ENCODE measurements at regions not wholly inside any gene's neighbourhood (a gene's known extent, or its start where the extent isn't known, plus 50 kb on each side); places are given as distances from the start of the nearest gene placed in this dataset.

- Histone ChIP-seq H3K27ac (ENCODE audit: low read length) (no peak overlapping the region), H3K4me3 (ENCODE audit: low read length) (no peak overlapping the region), H3K36me3 (ENCODE audit: control insufficient read depth, insufficient read depth, low read length) (no peaks in the 10 kb centered on the region), H3K4me1 (ENCODE audit: control insufficient read depth, insufficient read depth, low read length) (no peaks in the 10 kb centered on the region), H3K27me3 (ENCODE audit: control insufficient read depth, insufficient read depth, low read length) (no peaks in the 10 kb centered on the region), H3K9me3 (replicated peaks; ENCODE audit: control insufficient read depth, low read depth, low read length) (no peaks in the 10 kb centered on the region)
- DNase-seq = no peak
- WGBS (ENCODE audit: insufficient coverage) = no CpG with 5 or more reads among the region's 3 CpGs
These were observed 838.6 kb downstream of the GATA3 start for GRCh38 chr10:8893102-8893501.

- Histone ChIP-seq H3K4me3 (ENCODE audit: low read length) (no peak overlapping the region), H3K4me1 (ENCODE audit: control insufficient read depth, insufficient read depth, low read length) (no peaks in the 10 kb centered on the region), H3K27me3 (ENCODE audit: control insufficient read depth, insufficient read depth, low read length) (no peaks in the 10 kb centered on the region), H3K36me3 (ENCODE audit: control insufficient read depth, insufficient read depth, low read length) (no peaks in the 10 kb centered on the region), H3K27ac (ENCODE audit: low read length) (no peak overlapping the region), H3K9me3 (replicated peaks; ENCODE audit: control insufficient read depth, low read depth, low read length) (no peaks in the 10 kb centered on the region)
- no peak for DNase-seq
- WGBS (ENCODE audit: insufficient coverage) = no CpG with 5 or more reads among the region's 4 CpGs
These were observed 839.7 kb downstream of the GATA3 start for GRCh38 chr10:8894148-8894547.

- Histone ChIP-seq H3K4me1 (ENCODE audit: control insufficient read depth, insufficient read depth, low read length) (no peaks in the 10 kb centered on the region), H3K9me3 (replicated peaks; ENCODE audit: control insufficient read depth, low read depth, low read length) (no peaks in the 10 kb centered on the region), H3K36me3 (ENCODE audit: control insufficient read depth, insufficient read depth, low read length) (no peaks in the 10 kb centered on the region), H3K27ac (ENCODE audit: low read length) (no peak overlapping the region), H3K27me3 (ENCODE audit: control insufficient read depth, insufficient read depth, low read length) (no peaks in the 10 kb centered on the region), H3K4me3 (ENCODE audit: low read length) (no peak overlapping the region)
- DNase-seq = no peak
- 87% methylated on average over 3 of the region's 5 CpGs for WGBS (ENCODE audit: insufficient coverage)
These were observed 843.3 kb downstream of the GATA3 start for GRCh38 chr10:8897769-8898168.

GRCh38 chr10:8898745-8899330 is 844.4 kb downstream of the GATA3 start:
- no CpG with 5 or more reads among the region's 2 CpGs for WGBS (ENCODE audit: insufficient coverage)
- H3K27ac ChIP-seq (ENCODE audit: low read length) = no peak overlapping the region

GRCh38 chr10:8902926-8903325 is 848.4 kb downstream of the GATA3 start:
- Histone ChIP-seq H3K4me3 (ENCODE audit: low read length) (no peak overlapping the region), H3K4me1 (ENCODE audit: control insufficient read depth, insufficient read depth, low read length) (no peaks in the 10 kb centered on the region), H3K9me3 (replicated peaks; ENCODE audit: control insufficient read depth, low read depth, low read length) (no peaks in the 10 kb centered on the region), H3K27ac (ENCODE audit: low read length) (no peak overlapping the region), H3K27me3 (ENCODE audit: control insufficient read depth, insufficient read depth, low read length) (no peaks in the 10 kb centered on the region), H3K36me3 (ENCODE audit: control insufficient read depth, insufficient read depth, low read length) (no peaks in the 10 kb centered on the region)
- DNase-seq = no peak
- 67% methylated on average over 2 of the region's 2 CpGs for WGBS (ENCODE audit: insufficient coverage)

More at GRCh38 chr10:8898745-8899330, 844.4 kb downstream of the GATA3 start:
- no peaks in the 10 kb centered on the region for H3K9me3 ChIP-seq (replicated peaks; ENCODE audit: control insufficient read depth, low read depth, low read length)
- no peaks in the 10 kb centered on the region for H3K4me1 ChIP-seq (ENCODE audit: control insufficient read depth, insufficient read depth, low read length)
- no peak for DNase-seq
- no peaks in the 10 kb centered on the region for H3K36me3 ChIP-seq (ENCODE audit: control insufficient read depth, insufficient read depth, low read length)
- no peak overlapping the region for H3K4me3 ChIP-seq (ENCODE audit: low read length)
- no peaks in the 10 kb centered on the region for H3K27me3 ChIP-seq (ENCODE audit: control insufficient read depth, insufficient read depth, low read length)

GRCh38 chr10:8908013-8908412 is 853.5 kb downstream of the GATA3 start:
- Histone ChIP-seq H3K4me1 (ENCODE audit: control insufficient read depth, insufficient read depth, low read length) (no peaks in the 10 kb centered on the region), H3K36me3 (ENCODE audit: control insufficient read depth, insufficient read depth, low read length) (no peaks in the 10 kb centered on the region), H3K27ac (ENCODE audit: low read length) (no peak overlapping the region), H3K27me3 (ENCODE audit: control insufficient read depth, insufficient read depth, low read length) (no peaks in the 10 kb centered on the region), H3K4me3 (ENCODE audit: low read length) (no peak overlapping the region), H3K9me3 (replicated peaks; ENCODE audit: control insufficient read depth, low read depth, low read length) (no peaks in the 10 kb centered on the region)
- no peak for DNase-seq
- WGBS (ENCODE audit: insufficient coverage) = 63% methylated on average over 2 of the region's 4 CpGs

GRCh38 chr10:8910314-8910713 is 855.8 kb downstream of the GATA3 start:
- no peaks in the 10 kb centered on the region for H3K4me1 ChIP-seq (ENCODE audit: control insufficient read depth, insufficient read depth, low read length)
- H3K27me3 ChIP-seq (ENCODE audit: control insufficient read depth, insufficient read depth, low read length) = no peaks in the 10 kb centered on the region
- no peak overlapping the region for H3K27ac ChIP-seq (ENCODE audit: low read length)
- no peaks in the 10 kb centered on the region for H3K36me3 ChIP-seq (ENCODE audit: control insufficient read depth, insufficient read depth, low read length)
- 76% methylated on average over 2 of the region's 3 CpGs for WGBS (ENCODE audit: insufficient coverage)
- DNase-seq = no peak
- no peak overlapping the region for H3K4me3 ChIP-seq (ENCODE audit: low read length)
- H3K9me3 ChIP-seq (replicated peaks; ENCODE audit: control insufficient read depth, low read depth, low read length) = no peaks in the 10 kb centered on the region

GRCh38 chr10:8911032-8911431 is 856.5 kb downstream of the GATA3 start:
- Histone ChIP-seq H3K36me3 (ENCODE audit: control insufficient read depth, insufficient read depth, low read length) (no peaks in the 10 kb centered on the region), H3K27ac (ENCODE audit: low read length) (no peak overlapping the region), H3K4me3 (ENCODE audit: low read length) (no peak overlapping the region), H3K4me1 (ENCODE audit: control insufficient read depth, insufficient read depth, low read length) (no peaks in the 10 kb centered on the region), H3K9me3 (replicated peaks; ENCODE audit: control insufficient read depth, low read depth, low read length) (no peaks in the 10 kb centered on the region), H3K27me3 (ENCODE audit: control insufficient read depth, insufficient read depth, low read length) (no peaks in the 10 kb centered on the region)
- no peak for DNase-seq
- no CpG with 5 or more reads among the region's 1 CpG for WGBS (ENCODE audit: insufficient coverage)

GRCh38 chr10:8912108-8912507 is 857.6 kb downstream of the GATA3 start:
- Histone ChIP-seq H3K4me3 (ENCODE audit: low read length) (no peak overlapping the region), H3K27ac (ENCODE audit: low read length) (no peak overlapping the region), H3K27me3 (ENCODE audit: control insufficient read depth, insufficient read depth, low read length) (no peaks in the 10 kb centered on the region), H3K4me1 (ENCODE audit: control insufficient read depth, insufficient read depth, low read length) (no peaks in the 10 kb centered on the region), H3K9me3 (replicated peaks; ENCODE audit: control insufficient read depth, low read depth, low read length) (no peaks in the 10 kb centered on the region), H3K36me3 (ENCODE audit: control insufficient read depth, insufficient read depth, low read length) (no peaks in the 10 kb centered on the region)
- WGBS (ENCODE audit: insufficient coverage) = 63% methylated on average over 4 of the region's 4 CpGs
- DNase-seq = no peak

- Histone ChIP-seq H3K27ac (ENCODE audit: low read length) (no peak overlapping the region), H3K9me3 (replicated peaks; ENCODE audit: control insufficient read depth, low read depth, low read length) (no peaks in the 10 kb centered on the region), H3K36me3 (ENCODE audit: control insufficient read depth, insufficient read depth, low read length) (no peaks in the 10 kb centered on the region), H3K27me3 (ENCODE audit: control insufficient read depth, insufficient read depth, low read length) (no peaks in the 10 kb centered on the region), H3K4me1 (ENCODE audit: control insufficient read depth, insufficient read depth, low read length) (no peaks in the 10 kb centered on the region), H3K4me3 (ENCODE audit: low read length) (no peak overlapping the region)
- 60% methylated on average over 1 of the region's 4 CpGs for WGBS (ENCODE audit: insufficient coverage)
- DNase-seq = no peak
These were observed 859.2 kb downstream of the GATA3 start for GRCh38 chr10:8913720-8914119.

- H3K9me3 ChIP-seq (replicated peaks; ENCODE audit: control insufficient read depth, low read depth, low read length) = no peaks in the 10 kb centered on the region
- DNase-seq = no peak
- no peak overlapping the region for H3K27ac ChIP-seq (ENCODE audit: low read length)
- H3K4me1 ChIP-seq (ENCODE audit: control insufficient read depth, insufficient read depth, low read length) = no peaks in the 10 kb centered on the region
- H3K4me3 ChIP-seq (ENCODE audit: low read length) = no peak overlapping the region
- H3K27me3 ChIP-seq (ENCODE audit: control insufficient read depth, insufficient read depth, low read length) = no peaks in the 10 kb centered on the region
- no peaks in the 10 kb centered on the region for H3K36me3 ChIP-seq (ENCODE audit: control insufficient read depth, insufficient read depth, low read length)
- no CpG with 5 or more reads among the region's 4 CpGs for WGBS (ENCODE audit: insufficient coverage)
These were observed 864.8 kb downstream of the GATA3 start for GRCh38 chr10:8919280-8919679.
